SH-SY5Y (cell line): ENCODE measurements at regions not wholly inside any gene's neighbourhood (a gene's known extent, or its start where the extent isn't known, plus 50 kb on each side); places are given as distances from the start of the nearest gene placed in this dataset.

Source experiments
- GATA2 ChIP-seq: IDR thresholded peaks from 2 replicates; pipeline ENCODE4 v1.6.1; 2011; ENCODE audit warnings: mild to moderate bottlenecking, low read depth, low read length
- GATA3 ChIP-seq: IDR thresholded peaks from 2 replicates; pipeline ENCODE4 v1.6.1; 2011; ENCODE audit warnings: low read depth, mild to moderate bottlenecking, low read length, moderate library complexity

GRCh38 chr1:95437011-95437410 lies 203.0 kb downstream of the RWDD3 start:
- TF ChIP-seq GATA2 (no peak), GATA3 (no peak)
